HG03571 (cell line): ENCODE measurements at regions not wholly inside any gene's neighbourhood (a gene's known extent, or its start where the extent isn't known, plus 50 kb on each side); places are given as distances from the start of the nearest gene placed in this dataset.

Experiments used
- ATAC-seq: cut with Tn5 transposase; IDR thresholded peaks from one replicate; pipeline ENCODE4 v1.9.1; 2021; ENCODE audit not compliant: unreplicated experiment

- no peak for ATAC-seq
Observed at GRCh38 chr7:142347091-142347490, 89.2 kb upstream of the PRSS58 start.

GRCh38 chr7:142345811-142346210 lies 88.0 kb upstream of the PRSS58 start:
- ATAC-seq, result no peak

- no peak for ATAC-seq
Observed at GRCh38 chr7:142338633-142339501, 81.0 kb upstream of the PRSS58 start.

- ATAC-seq, result no peak
Observed at GRCh38 chr7:142337054-142338001, 79.5 kb upstream of the PRSS58 start.

GRCh38 chr7:142334806-142335205 lies 76.9 kb upstream of the PRSS58 start:
- ATAC-seq, result no peak

GRCh38 chr7:142334236-142334635 lies 76.4 kb upstream of the PRSS58 start:
- no peak for ATAC-seq

- ATAC-seq, result no peak
Observed at GRCh38 chr7:142332421-142332820, 74.6 kb upstream of the PRSS58 start.

DNA sequence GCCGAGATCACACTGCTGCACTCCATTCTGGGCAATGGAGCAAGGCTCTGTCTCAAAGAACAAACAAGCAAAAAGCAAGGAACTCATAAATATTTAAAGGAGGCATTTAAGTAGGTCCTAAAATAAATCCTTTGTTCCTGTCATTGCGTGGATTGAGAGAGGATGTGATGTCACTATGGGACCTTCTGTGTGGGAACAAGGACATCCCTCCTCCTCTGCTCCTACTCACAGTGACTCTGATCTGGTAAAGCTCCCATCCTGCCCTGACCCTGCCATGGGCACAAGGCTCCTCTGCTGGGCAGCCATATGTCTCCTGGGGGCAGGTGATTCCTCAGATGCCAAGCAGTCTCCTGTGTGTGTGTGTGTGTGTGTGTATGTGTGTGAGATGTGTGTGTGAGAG lies 74.1 kb upstream of the PRSS58 start:
- ATAC-seq, result no peak

- no peak for ATAC-seq
Observed at GRCh38 chr7:142329062-142329790, 71.4 kb upstream of the PRSS58 start.

GRCh38 chr7:142328551-142328950 lies 70.7 kb upstream of the PRSS58 start:
- ATAC-seq, result no peak

- no peak for ATAC-seq
Observed at GRCh38 chr7:142327628-142328405, 70.0 kb upstream of the PRSS58 start.

DNA sequence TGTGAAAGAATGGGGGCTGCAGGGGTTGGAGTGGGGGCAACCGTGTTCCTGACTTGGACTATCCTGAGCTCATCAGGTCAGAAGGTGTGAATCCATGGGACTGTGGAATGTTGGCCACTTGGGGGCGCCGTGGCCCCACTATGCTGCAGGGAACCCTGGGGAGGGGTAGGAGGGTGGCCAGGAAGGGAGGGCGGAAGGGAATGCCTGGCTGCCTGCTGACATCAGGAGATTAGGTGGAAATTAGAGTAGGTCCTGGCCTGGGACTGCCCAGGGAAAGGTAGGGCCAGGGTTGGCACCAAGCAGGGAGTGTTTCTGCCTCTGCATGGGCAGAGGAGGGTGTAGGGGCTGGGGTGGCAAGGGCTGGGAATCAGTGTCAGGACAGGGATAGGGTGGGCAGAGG lies 65.8 kb upstream of the PRSS58 start:
- ATAC-seq, result no peak

DNA sequence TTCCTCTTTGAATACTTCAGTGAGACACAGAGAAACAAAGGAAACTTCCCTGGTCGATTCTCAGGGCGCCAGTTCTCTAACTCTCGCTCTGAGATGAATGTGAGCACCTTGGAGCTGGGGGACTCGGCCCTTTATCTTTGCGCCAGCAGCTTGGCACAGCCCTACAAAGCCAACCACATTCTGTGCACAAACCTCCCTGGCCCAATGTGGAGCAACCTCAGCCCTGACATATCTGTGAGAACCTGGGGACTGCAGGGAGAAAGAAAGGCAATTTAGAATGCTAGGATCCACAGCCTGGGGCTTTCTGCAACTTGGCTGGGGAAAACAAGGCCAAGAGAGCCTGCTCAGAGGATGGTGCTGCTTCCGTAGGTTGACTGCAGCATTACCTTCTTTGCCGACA lies 63.5 kb upstream of the PRSS58 start:
- ATAC-seq, result no peak

- ATAC-seq, result no peak
Observed at GRCh38 chr7:142320883-142321282, 63.0 kb upstream of the PRSS58 start.

- ATAC-seq, result no peak
Observed at GRCh38 chr7:142319970-142320369, 62.1 kb upstream of the PRSS58 start.

GRCh38 chr7:142314281-142314680 lies 56.4 kb upstream of the PRSS58 start:
- ATAC-seq, result no peak

DNA sequence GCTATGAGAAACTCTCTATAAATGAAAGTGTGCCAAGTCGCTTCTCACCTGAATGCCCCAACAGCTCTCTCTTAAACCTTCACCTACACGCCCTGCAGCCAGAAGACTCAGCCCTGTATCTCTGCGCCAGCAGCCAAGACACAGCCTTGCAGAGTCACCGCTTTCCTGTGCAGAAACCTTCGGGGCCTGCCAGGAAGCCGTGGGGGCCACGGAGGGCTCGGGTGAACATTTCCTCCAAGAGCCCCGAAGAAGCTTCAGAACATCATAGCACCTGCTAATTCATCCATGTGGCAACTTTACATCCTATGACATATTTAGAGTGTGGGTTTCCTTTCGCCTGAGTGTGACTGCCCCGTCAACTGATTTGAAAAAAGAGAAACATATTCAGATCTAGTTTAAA lies 55.7 kb upstream of the PRSS58 start:
- no peak for ATAC-seq

DNA sequence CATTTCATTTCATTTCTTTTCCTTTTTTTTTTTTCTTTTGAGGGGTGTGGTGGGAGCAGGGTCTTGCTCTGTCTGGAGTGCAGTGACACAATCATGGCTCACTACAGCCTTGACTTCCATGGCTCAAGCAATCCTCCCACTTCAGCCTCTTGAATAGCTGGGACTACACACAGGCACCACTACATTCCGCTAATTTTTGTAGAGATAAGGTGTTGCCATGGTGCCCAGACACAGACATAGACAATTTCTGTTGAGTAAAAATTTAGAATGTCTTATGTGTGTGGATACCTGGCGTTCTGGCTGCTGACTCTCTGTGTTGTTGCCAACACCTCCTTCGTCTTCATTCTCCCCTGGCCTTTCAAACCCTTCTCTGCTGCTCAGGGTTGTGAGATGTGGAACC lies 54.0 kb upstream of the PRSS58 start:
- no peak for ATAC-seq

DNA sequence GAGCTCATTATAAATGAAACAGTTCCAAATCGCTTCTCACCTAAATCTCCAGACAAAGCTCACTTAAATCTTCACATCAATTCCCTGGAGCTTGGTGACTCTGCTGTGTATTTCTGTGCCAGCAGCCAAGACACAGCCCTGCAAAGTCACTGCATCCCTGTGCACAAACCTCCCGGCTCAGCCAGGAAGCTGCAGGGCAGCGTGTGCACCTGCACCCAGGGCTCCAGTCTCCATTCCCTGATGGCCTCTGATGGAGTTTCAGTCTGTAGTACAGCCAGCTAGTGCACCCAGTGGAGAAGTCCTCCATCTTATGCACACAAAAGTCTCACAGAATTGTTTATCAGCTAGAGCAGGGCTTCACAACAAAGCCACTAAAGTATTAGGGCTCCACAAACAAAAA lies 51.1 kb upstream of the PRSS58 start:
- no peak for ATAC-seq

DNA sequence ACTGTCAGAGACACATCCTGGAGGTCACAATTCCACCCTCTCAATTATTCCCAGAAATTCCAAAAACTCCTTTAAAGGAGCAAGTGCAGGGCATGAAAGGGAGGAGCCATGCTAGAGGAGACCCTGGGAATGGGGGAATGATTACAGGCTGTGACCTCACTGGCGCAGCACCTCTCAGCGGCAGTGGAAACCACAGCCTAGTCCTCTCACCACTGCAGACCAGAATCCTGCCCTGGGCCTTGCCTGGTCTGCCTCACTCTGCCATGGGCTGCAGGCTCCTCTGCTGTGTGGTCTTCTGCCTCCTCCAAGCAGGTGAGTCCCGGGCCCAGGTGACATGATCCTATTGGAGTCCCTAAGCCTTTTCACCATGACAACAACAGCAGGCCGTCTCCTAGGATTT lies 50.5 kb upstream of the PRSS58 start:
- ATAC-seq, result no peak
